ENCODE measurements at regions not wholly inside any gene's neighbourhood (a gene's known extent, or its start where the extent isn't known, plus 50 kb on each side); places are given as distances from the start of the nearest gene placed in this dataset.

GRCh38 chr1:91201694-91202093 lies 179.9 kb upstream of the ZNF644 start:
- TF ChIP-seq POLR2AphosphoS5 (IDR thresholded peaks at IDR 0.05) (no peak), POLR2A (IDR thresholded peaks at IDR 0.05) (no peak), EP300 (IDR thresholded peaks at IDR 0.05; ENCODE audit: low read depth) (no peak)
- TF ChIP-seq, protein P1, sequence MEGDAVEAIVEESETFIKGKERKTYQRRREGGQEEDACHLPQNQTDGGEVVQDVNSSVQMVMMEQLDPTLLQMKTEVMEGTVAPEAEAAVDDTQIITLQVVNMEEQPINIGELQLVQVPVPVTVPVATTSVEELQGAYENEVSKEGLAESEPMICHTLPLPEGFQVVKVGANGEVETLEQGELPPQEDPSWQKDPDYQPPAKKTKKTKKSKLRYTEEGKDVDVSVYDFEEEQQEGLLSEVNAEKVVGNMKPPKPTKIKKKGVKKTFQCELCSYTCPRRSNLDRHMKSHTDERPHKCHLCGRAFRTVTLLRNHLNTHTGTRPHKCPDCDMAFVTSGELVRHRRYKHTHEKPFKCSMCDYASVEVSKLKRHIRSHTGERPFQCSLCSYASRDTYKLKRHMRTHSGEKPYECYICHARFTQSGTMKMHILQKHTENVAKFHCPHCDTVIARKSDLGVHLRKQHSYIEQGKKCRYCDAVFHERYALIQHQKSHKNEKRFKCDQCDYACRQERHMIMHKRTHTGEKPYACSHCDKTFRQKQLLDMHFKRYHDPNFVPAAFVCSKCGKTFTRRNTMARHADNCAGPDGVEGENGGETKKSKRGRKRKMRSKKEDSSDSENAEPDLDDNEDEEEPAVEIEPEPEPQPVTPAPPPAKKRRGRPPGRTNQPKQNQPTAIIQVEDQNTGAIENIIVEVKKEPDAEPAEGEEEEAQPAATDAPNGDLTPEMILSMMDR (IDR thresholded peaks at IDR 0.05): no peak
